Parathyroid adenoma (tissue), 2 donors: ENCODE measurements at regions not wholly inside any gene's neighbourhood (a gene's known extent, or its start where the extent isn't known, plus 50 kb on each side); places are given as distances from the start of the nearest gene placed in this dataset.

Source experiments
- H2AFZ ChIP-seq: fragments of 300-600 bp; sonication (generic); one replicate; pipeline ENCODE4 v1.7.0; 2017; ENCODE audit warnings: antibody characterized with exemption, mild to moderate bottlenecking
- H3K27ac ChIP-seq: fragments of 300-600 bp; sonication (generic); one replicate; pipeline ENCODE4 v1.7.0; 2017
- H3K27me3 ChIP-seq: fragments of 300-600 bp; sonication (generic); one replicate; pipeline ENCODE4 v1.7.0; 2017; ENCODE audit warnings: low read length; ENCODE audit not compliant: control insufficient read depth, insufficient read depth
- H3K36me3 ChIP-seq: fragments of 300-600 bp; sonication (generic); one replicate; pipeline ENCODE4 v1.7.0; 2017; ENCODE audit warnings: low read length; ENCODE audit not compliant: control insufficient read depth, insufficient read depth
- H3K4me1 ChIP-seq: fragments of 300-600 bp; sonication (generic); one replicate; pipeline ENCODE4 v1.7.0; 2017; ENCODE audit warnings: control low read depth
- H3K4me2 ChIP-seq: fragments of 300-600 bp; sonication (generic); one replicate; pipeline ENCODE4 v1.7.0; 2017; ENCODE audit warnings: low read length
- H3K4me3 ChIP-seq: fragments of 300-600 bp; sonication (generic); one replicate; pipeline ENCODE4 v1.7.0; 2017; ENCODE audit warnings: low read depth, low read length
- H3K79me2 ChIP-seq: fragments of 300-600 bp; sonication (generic); one replicate; pipeline ENCODE4 v1.7.0; 2017; ENCODE audit warnings: control low read depth
- H3K9ac ChIP-seq: fragments of 300-600 bp; sonication (generic); one replicate; pipeline ENCODE4 v1.7.0; 2017; ENCODE audit warnings: mild to moderate bottlenecking
- H3K9me3 ChIP-seq: fragments of 300-600 bp; sonication (generic); one replicate; pipeline ENCODE4 v1.7.0; 2017; ENCODE audit warnings: low read length; ENCODE audit not compliant: control insufficient read depth
- TF ChIP-seq, protein P1 (sequence below): fragments of 300-600 bp; sonication (generic); IDR thresholded peaks from one replicate; pipeline ENCODE4 v1.7.0; 2017; ENCODE audit warnings: antibody characterized with exemption, mild to moderate bottlenecking
- donor health status: primary hyperparathyroidism.

DNA sequence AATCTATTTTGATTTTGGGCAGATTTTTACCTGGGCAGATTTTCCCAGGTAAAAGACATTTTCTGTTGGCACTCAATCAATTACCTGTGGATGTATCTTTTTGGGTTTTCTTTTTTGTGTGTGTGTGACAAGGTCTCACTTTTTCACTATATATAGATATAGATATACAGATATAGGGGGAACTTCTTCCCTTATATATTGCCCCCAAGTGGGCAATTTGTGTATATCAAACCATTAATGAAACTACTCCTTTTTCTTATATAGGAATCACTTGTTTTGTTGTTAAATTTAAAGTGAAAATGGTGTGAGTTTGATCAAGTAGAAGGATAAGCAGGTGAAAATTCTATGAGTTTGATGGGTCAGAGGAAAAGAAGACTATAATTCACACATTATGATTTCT is 1054.9 kb downstream of the NLGN4Y start:
- H3K4me3 ChIP-seq, result no peak overlapping the region
- H3K79me2 ChIP-seq, result no peaks in the 10 kb centered on the region
- no peak overlapping the region for H3K4me2 ChIP-seq
- no peak overlapping the region for H2AFZ ChIP-seq
- no peak overlapping the region for H3K27ac ChIP-seq
- TF ChIP-seq, protein P1, sequence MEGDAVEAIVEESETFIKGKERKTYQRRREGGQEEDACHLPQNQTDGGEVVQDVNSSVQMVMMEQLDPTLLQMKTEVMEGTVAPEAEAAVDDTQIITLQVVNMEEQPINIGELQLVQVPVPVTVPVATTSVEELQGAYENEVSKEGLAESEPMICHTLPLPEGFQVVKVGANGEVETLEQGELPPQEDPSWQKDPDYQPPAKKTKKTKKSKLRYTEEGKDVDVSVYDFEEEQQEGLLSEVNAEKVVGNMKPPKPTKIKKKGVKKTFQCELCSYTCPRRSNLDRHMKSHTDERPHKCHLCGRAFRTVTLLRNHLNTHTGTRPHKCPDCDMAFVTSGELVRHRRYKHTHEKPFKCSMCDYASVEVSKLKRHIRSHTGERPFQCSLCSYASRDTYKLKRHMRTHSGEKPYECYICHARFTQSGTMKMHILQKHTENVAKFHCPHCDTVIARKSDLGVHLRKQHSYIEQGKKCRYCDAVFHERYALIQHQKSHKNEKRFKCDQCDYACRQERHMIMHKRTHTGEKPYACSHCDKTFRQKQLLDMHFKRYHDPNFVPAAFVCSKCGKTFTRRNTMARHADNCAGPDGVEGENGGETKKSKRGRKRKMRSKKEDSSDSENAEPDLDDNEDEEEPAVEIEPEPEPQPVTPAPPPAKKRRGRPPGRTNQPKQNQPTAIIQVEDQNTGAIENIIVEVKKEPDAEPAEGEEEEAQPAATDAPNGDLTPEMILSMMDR, result no peak
- H3K9me3 ChIP-seq, result no peaks in the 10 kb centered on the region
- H3K27me3 ChIP-seq, result no peaks in the 10 kb centered on the region
- no peak overlapping the region for H3K9ac ChIP-seq
- no peaks in the 10 kb centered on the region for H3K36me3 ChIP-seq
- no peaks in the 10 kb centered on the region for H3K4me1 ChIP-seq

DNA sequence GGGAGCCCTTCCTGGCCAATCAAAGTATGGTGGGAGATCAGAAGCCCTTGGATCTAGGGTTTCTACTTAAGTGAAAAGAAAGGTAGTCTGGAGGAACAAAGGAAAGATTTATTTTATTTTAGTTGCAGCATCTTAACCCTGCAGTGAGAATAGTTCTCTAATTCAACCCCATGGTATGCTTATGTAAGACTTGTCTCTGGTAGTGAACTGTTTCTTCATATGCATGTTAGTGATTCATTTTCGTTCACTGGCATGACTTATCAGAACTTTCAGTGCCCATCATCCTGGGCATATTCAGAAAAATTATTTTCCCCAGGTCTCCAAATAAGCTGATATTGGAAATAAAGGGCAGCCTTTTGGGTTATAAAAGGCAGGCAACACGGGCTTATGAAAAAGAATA is 1058.8 kb downstream of the NLGN4Y start:
- no peak overlapping the region for H3K9ac ChIP-seq
- no peak overlapping the region for H3K4me2 ChIP-seq
- H3K79me2 ChIP-seq, result no peaks in the 10 kb centered on the region
- H3K4me1 ChIP-seq, result no peaks in the 10 kb centered on the region
- no peak overlapping the region for H2AFZ ChIP-seq
- TF ChIP-seq, protein P1, result no peak
- no peaks in the 10 kb centered on the region for H3K36me3 ChIP-seq
- H3K27me3 ChIP-seq, result no peaks in the 10 kb centered on the region
- H3K9me3 ChIP-seq, result no peaks in the 10 kb centered on the region
- H3K4me3 ChIP-seq, result no peak overlapping the region
- H3K27ac ChIP-seq, result no peak overlapping the region

DNA sequence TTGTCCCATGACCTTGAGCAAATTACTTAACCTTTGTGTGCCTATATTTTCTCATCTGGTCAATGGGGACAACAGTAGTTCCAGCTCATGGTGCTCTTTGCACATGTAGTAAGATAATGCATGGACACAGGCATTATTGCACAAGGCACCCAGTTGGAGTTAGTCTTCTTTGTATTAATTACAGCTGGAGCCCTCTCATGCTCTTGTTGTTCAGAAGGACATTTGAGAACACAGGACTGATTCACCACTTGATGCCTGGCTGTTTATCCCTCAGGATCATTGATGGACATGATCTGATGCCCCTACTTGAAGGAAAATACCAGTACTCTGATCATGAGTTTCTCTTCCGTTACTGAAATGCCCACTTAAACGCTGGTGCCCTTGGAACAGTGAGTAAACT is 1068.6 kb downstream of the NLGN4Y start:
- Histone ChIP-seq H3K9me3 (no peaks in the 10 kb centered on the region), H3K9ac (no peak overlapping the region), H3K79me2 (no peaks in the 10 kb centered on the region), H3K4me2 (no peak overlapping the region), H3K36me3 (no peaks in the 10 kb centered on the region), H3K27me3 (no peaks in the 10 kb centered on the region), H3K27ac (no peak overlapping the region), H3K4me1 (no peaks in the 10 kb centered on the region), H3K4me3 (no peak overlapping the region), H2AFZ (no peak overlapping the region)
- TF ChIP-seq, protein P1, result no peak

DNA sequence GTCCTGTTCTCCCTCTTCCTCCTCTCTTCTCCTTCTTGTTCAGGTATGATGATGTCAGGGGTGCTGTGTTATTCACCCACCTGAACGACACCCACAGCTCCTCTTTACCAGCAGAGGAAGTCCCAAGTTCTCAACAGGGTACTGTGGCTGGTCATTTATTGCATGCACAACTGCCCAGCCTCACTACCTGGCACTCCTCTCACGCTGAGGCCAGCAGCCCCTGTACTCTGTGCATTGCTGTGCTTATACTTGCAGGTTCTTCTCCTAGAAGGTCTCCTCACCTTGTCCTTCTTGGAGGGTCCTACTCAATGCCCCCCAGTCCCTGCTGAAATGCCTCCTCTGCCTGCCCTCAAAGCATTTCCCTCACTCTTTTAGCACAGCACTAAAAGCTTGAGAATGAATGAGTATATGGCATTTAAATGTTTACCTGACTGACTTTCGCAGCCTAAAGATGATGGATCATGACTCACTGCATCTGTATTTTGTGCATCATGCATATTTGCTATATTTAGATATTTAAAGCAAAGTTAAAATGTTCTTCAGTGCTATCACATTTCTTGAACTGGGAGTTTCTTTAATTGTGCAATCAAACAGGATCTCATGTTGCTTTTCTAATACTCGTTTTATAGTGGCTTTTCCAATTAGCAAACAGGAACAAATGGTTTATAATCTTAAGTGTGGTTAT is 1069.3 kb downstream of the NLGN4Y start:
- Histone ChIP-seq H3K36me3 (no peaks in the 10 kb centered on the region), H3K4me3 (no peak overlapping the region), H2AFZ (no peak overlapping the region), H3K9me3 (no peaks in the 10 kb centered on the region), H3K27me3 (no peaks in the 10 kb centered on the region), H3K9ac (no peak overlapping the region), H3K4me1 (no peaks in the 10 kb centered on the region), H3K4me2 (no peak overlapping the region), H3K27ac (no peak overlapping the region), H3K79me2 (no peaks in the 10 kb centered on the region)
- TF ChIP-seq, protein P1, result no peak

DNA sequence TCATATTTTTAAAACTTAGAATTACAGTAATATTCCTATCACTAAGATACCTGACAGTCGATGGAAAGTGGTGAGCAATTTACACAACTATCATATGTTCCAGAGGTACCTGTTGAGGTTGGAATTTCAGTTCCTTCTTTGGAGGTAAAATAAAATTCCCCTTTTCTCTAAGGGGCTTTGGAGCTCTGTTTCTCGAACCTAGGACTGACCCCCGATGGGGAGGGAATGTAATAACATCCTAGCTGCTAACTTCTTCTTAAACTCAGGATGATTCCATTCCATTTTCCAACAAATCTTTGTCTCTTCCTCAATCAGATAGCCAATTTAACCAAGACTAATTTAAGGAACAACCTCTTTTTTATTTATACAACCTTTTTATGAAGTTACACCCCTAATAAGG is 1069.8 kb downstream of the NLGN4Y start:
- Histone ChIP-seq H3K79me2 (no peaks in the 10 kb centered on the region), H3K9me3 (no peaks in the 10 kb centered on the region), H3K4me2 (no peak overlapping the region), H3K9ac (no peak overlapping the region), H2AFZ (no peak overlapping the region), H3K27ac (no peak overlapping the region), H3K36me3 (no peaks in the 10 kb centered on the region), H3K27me3 (no peaks in the 10 kb centered on the region), H3K4me1 (no peaks in the 10 kb centered on the region), H3K4me3 (no peak overlapping the region)
- TF ChIP-seq, protein P1, result no peak
